ENCODE measurements at regions not wholly inside any gene's neighbourhood (a gene's known extent, or its start where the extent isn't known, plus 50 kb on each side); places are given as distances from the start of the nearest gene placed in this dataset.

DNA sequence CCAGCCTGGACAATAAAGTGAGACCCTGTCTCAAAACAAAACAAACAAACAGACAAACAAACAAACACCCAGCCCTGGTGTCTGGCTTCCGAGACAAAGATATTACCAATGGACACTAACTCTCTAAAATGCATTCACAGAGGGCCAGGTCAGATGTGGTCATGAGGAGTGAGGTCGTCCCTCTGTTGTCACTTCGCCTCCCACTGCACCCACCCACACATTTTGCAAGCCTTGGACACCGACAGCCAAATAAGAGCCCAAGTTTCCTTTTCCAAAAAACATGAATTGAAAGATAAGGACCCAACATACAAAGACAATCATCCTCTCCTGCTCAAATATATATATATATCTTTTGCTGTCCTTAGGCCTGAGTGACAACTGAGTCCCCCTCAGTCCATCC is 319.9 kb downstream of the TSN start:
- TF ChIP-seq EZH2 (IDR thresholded peaks at IDR 0.05; ENCODE audit: insufficient read depth, poor library complexity, severe bottlenecking) (no peak), EZH2phosphoT487 (IDR thresholded peaks at IDR 0.05; ENCODE audit: insufficient read depth, low read depth) (no peak)
